WTC11 (cell line): ENCODE measurements at regions not wholly inside any gene's neighbourhood (a gene's known extent, or its start where the extent isn't known, plus 50 kb on each side); places are given as distances from the start of the nearest gene placed in this dataset.

Experiments used
- NFYB ChIP-seq: sonication (generic); formaldehyde crosslinking; conservative IDR thresholded peaks from 2 replicates; pipeline ENCODE4 v1.8.0; 2022; ENCODE audit warnings: low read depth, missing genetic modification reagents
- NR2C2 ChIP-seq: sonication (generic); formaldehyde crosslinking; IDR thresholded peaks from 2 replicates; pipeline ENCODE4 v1.8.0; 2022; ENCODE audit warnings: mild to moderate bottlenecking, missing genetic modification reagents
- RELA ChIP-seq: sonication (generic); formaldehyde crosslinking; IDR thresholded peaks from 2 replicates; pipeline ENCODE4 v1.8.1; 2022; ENCODE audit warnings: missing genetic modification reagents, mild to moderate bottlenecking, borderline replicate concordance
- SMAD4 ChIP-seq: sonication (generic); formaldehyde crosslinking; IDR thresholded peaks from 2 replicates; pipeline ENCODE4 v1.8.0; 2022; ENCODE audit warnings: mild to moderate bottlenecking, missing genetic modification reagents
- TEAD4 ChIP-seq: sonication (generic); formaldehyde crosslinking; IDR thresholded peaks from 2 replicates; pipeline ENCODE4 v1.8.0; 2022; ENCODE audit warnings: mild to moderate bottlenecking, missing genetic modification reagents
- ZNF232 ChIP-seq: sonication (generic); formaldehyde crosslinking; IDR thresholded peaks from 2 replicates; pipeline ENCODE4 v1.8.0; 2022; ENCODE audit warnings: mild to moderate bottlenecking, missing genetic modification reagents
- TF ChIP-seq, protein P1 (sequence below): sonication (generic); formaldehyde crosslinking; IDR thresholded peaks from 2 replicates; pipeline ENCODE4 v1.8.1; 2022; ENCODE audit warnings: low read depth, missing genetic modification reagents, borderline replicate concordance
- TF ChIP-seq, protein P2 (sequence below): sonication (generic); formaldehyde crosslinking; IDR thresholded peaks from 2 replicates; pipeline ENCODE4 v1.8.0; 2022; ENCODE audit warnings: mild to moderate bottlenecking, missing genetic modification reagents
- TF ChIP-seq, protein P3 (sequence below): fragments of 200-600 bp; IDR thresholded peaks from 2 replicates; pipeline ENCODE4 v1.8.0; 2022; ENCODE audit warnings: antibody characterized with exemption
- TF ChIP-seq, protein P4 (sequence below): sonication (generic); formaldehyde crosslinking; IDR thresholded peaks from 2 replicates; pipeline ENCODE4 v1.8.1; 2023; ENCODE audit warnings: mild to moderate bottlenecking, moderate library complexity, missing genetic modification reagents
- TF ChIP-seq, protein P5 (sequence below): sonication (generic); formaldehyde crosslinking; IDR thresholded peaks from 2 replicates; pipeline ENCODE4 v1.8.0; 2023; ENCODE audit warnings: mild to moderate bottlenecking, missing genetic modification reagents
- TF ChIP-seq, protein P6 (sequence below): sonication (generic); formaldehyde crosslinking; IDR thresholded peaks from 2 replicates; pipeline ENCODE4 v1.8.0; 2022; ENCODE audit warnings: mild to moderate bottlenecking, missing genetic modification reagents
- TF ChIP-seq, protein P7 (sequence below): sonication (generic); formaldehyde crosslinking; conservative IDR thresholded peaks from 2 replicates; pipeline ENCODE4 v1.8.1; 2022; ENCODE audit warnings: mild to moderate bottlenecking, missing genetic modification reagents
- TF ChIP-seq, protein P8 (sequence below): sonication (generic); formaldehyde crosslinking; IDR thresholded peaks from 2 replicates; pipeline ENCODE4 v1.8.1; 2022; ENCODE audit warnings: mild to moderate bottlenecking, missing genetic modification reagents, moderate library complexity, borderline replicate concordance

DNA sequence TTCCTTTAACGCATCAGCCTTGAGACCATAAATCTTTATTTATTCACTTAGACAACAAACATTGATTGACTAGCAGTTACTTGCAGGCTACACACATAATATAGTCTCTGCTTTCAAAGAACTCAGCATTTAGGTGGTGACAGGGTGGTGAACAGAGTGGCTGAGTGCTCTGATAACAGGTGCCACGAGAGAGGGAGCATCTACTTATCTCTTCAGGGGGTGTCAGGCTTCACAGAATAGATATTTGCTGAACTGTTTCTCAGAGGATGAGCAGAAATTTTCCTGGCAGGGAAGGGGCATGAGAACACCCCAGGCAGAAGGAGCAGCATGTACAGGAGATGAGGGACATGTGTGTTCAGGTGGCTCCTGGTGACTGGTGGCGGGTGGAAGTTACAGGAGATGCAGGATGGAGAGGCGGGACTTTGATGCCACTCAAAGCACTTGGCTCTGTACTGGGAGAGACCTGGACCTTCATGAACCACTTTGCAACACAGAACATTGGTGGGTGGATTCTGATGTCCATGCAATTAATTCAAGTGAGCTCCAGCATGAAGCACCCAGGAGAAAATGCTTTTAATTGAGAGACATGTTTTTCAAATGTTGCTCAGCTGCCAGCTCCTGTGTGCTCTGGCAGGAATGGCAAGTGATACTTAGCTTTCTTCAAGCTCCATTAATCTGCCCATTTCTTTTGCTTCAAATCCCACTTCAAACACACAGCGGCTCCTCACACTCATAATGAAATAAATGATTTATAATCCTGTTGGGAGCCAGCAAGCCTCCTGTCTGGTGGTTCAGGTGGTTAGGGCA, 248.9 kb downstream of the MYCN start:
- TF ChIP-seq, protein P1, sequence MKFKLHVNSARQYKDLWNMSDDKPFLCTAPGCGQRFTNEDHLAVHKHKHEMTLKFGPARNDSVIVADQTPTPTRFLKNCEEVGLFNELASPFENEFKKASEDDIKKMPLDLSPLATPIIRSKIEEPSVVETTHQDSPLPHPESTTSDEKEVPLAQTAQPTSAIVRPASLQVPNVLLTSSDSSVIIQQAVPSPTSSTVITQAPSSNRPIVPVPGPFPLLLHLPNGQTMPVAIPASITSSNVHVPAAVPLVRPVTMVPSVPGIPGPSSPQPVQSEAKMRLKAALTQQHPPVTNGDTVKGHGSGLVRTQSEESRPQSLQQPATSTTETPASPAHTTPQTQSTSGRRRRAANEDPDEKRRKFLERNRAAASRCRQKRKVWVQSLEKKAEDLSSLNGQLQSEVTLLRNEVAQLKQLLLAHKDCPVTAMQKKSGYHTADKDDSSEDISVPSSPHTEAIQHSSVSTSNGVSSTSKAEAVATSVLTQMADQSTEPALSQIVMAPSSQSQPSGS (CRISPR knock-in tag), result no peak
- TF ChIP-seq, protein P2, sequence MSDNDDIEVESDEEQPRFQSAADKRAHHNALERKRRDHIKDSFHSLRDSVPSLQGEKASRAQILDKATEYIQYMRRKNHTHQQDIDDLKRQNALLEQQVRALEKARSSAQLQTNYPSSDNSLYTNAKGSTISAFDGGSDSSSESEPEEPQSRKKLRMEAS (CRISPR knock-in tag), result no peak
- TF ChIP-seq, protein P3, sequence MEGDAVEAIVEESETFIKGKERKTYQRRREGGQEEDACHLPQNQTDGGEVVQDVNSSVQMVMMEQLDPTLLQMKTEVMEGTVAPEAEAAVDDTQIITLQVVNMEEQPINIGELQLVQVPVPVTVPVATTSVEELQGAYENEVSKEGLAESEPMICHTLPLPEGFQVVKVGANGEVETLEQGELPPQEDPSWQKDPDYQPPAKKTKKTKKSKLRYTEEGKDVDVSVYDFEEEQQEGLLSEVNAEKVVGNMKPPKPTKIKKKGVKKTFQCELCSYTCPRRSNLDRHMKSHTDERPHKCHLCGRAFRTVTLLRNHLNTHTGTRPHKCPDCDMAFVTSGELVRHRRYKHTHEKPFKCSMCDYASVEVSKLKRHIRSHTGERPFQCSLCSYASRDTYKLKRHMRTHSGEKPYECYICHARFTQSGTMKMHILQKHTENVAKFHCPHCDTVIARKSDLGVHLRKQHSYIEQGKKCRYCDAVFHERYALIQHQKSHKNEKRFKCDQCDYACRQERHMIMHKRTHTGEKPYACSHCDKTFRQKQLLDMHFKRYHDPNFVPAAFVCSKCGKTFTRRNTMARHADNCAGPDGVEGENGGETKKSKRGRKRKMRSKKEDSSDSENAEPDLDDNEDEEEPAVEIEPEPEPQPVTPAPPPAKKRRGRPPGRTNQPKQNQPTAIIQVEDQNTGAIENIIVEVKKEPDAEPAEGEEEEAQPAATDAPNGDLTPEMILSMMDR, result no peak
- TF ChIP-seq, protein P4, sequence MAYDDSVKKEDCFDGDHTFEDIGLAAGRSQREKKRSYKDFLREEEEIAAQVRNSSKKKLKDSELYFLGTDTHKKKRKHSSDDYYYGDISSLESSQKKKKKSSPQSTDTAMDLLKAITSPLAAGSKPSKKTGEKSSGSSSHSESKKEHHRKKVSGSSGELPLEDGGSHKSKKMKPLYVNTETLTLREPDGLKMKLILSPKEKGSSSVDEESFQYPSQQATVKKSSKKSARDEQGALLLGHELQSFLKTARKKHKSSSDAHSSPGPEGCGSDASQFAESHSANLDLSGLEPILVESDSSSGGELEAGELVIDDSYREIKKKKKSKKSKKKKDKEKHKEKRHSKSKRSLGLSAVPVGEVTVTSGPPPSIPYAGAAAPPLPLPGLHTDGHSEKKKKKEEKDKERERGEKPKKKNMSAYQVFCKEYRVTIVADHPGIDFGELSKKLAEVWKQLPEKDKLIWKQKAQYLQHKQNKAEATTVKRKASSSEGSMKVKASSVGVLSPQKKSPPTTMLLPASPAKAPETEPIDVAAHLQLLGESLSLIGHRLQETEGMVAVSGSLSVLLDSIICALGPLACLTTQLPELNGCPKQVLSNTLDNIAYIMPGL (CRISPR knock-in tag), result no peak
- TF ChIP-seq, protein P5, sequence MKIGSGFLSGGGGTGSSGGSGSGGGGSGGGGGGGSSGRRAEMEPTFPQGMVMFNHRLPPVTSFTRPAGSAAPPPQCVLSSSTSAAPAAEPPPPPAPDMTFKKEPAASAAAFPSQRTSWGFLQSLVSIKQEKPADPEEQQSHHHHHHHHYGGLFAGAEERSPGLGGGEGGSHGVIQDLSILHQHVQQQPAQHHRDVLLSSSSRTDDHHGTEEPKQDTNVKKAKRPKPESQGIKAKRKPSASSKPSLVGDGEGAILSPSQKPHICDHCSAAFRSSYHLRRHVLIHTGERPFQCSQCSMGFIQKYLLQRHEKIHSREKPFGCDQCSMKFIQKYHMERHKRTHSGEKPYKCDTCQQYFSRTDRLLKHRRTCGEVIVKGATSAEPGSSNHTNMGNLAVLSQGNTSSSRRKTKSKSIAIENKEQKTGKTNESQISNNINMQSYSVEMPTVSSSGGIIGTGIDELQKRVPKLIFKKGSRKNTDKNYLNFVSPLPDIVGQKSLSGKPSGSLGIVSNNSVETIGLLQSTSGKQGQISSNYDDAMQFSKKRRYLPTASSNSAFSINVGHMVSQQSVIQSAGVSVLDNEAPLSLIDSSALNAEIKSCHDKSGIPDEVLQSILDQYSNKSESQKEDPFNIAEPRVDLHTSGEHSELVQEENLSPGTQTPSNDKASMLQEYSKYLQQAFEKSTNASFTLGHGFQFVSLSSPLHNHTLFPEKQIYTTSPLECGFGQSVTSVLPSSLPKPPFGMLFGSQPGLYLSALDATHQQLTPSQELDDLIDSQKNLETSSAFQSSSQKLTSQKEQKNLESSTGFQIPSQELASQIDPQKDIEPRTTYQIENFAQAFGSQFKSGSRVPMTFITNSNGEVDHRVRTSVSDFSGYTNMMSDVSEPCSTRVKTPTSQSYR (CRISPR knock-in tag), result no peak
- no peak for TF ChIP-seq RELA
- TF ChIP-seq NR2C2 (CRISPR knock-in tag), result no peak
- TF ChIP-seq, protein P6, sequence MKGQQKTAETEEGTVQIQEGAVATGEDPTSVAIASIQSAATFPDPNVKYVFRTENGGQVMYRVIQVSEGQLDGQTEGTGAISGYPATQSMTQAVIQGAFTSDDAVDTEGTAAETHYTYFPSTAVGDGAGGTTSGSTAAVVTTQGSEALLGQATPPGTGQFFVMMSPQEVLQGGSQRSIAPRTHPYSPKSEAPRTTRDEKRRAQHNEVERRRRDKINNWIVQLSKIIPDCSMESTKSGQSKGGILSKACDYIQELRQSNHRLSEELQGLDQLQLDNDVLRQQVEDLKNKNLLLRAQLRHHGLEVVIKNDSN (CRISPR knock-in tag), result no peak
- TF ChIP-seq ZNF232 (CRISPR knock-in tag), result no peak
- TF ChIP-seq TEAD4 (CRISPR knock-in tag), result no peak
- TF ChIP-seq, protein P7, sequence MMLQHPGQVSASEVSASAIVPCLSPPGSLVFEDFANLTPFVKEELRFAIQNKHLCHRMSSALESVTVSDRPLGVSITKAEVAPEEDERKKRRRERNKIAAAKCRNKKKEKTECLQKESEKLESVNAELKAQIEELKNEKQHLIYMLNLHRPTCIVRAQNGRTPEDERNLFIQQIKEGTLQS (CRISPR knock-in tag), result no peak
- TF ChIP-seq NFYB (CRISPR knock-in tag), result no peak
- TF ChIP-seq SMAD4, result no peak
- TF ChIP-seq, protein P8, sequence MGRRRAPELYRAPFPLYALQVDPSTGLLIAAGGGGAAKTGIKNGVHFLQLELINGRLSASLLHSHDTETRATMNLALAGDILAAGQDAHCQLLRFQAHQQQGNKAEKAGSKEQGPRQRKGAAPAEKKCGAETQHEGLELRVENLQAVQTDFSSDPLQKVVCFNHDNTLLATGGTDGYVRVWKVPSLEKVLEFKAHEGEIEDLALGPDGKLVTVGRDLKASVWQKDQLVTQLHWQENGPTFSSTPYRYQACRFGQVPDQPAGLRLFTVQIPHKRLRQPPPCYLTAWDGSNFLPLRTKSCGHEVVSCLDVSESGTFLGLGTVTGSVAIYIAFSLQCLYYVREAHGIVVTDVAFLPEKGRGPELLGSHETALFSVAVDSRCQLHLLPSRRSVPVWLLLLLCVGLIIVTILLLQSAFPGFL (CRISPR knock-in tag), result no peak
